Dendritic cell treated with granulocyte-macrophage colony-stimulating factor and Interleukin-4, amounts not matched to agents 40 ng/mL and 50 ng/mL, for 4 days (primary cell): ENCODE measurements at regions not wholly inside any gene's neighbourhood (a gene's known extent, or its start where the extent isn't known, plus 50 kb on each side); places are given as distances from the start of the nearest gene placed in this dataset.

ENCODE experiments used
- H3K27ac Mint-ChIP-seq: one replicate; pipeline ENCODE4 v1.8.0; 2022; ENCODE audit warnings: mild to moderate bottlenecking, mixed read lengths
- H3K27me3 Mint-ChIP-seq: one replicate; pipeline ENCODE4 v1.8.0; 2022; ENCODE audit warnings: mild to moderate bottlenecking, mixed read lengths
- H3K36me3 Mint-ChIP-seq: one replicate; pipeline ENCODE4 v1.8.0; 2022; ENCODE audit warnings: low read depth, mixed read lengths
- H3K4me1 Mint-ChIP-seq: one replicate; pipeline ENCODE4 v1.8.0; 2022; ENCODE audit warnings: low read depth, mixed read lengths
- H3K4me3 Mint-ChIP-seq: one replicate; pipeline ENCODE4 v1.8.0; 2022; ENCODE audit warnings: mild to moderate bottlenecking, moderate library complexity, mixed read lengths
- H3K9me3 Mint-ChIP-seq: one replicate; pipeline ENCODE4 v1.8.0; 2022; ENCODE audit warnings: mixed read lengths
- intact Hi-C: fragments of 100-400 bp; cut with micrococcal nuclease; formaldehyde crosslinking; loops from one replicate; pipeline ENCODE4 v1.15.0; 2022

GRCh38 chr5:125583321-125584139 is 837.1 kb upstream of the ZNF608 start:
- no peaks in the 10 kb centered on the region for H3K36me3 Mint-ChIP-seq
- H3K4me1 Mint-ChIP-seq: no peaks in the 10 kb centered on the region
- peaks cover 24% of the 10 kb centered on the region for H3K9me3 Mint-ChIP-seq
- intact Hi-C loops: no loop called here
- no peaks in the 10 kb centered on the region for H3K27me3 Mint-ChIP-seq
- H3K27ac Mint-ChIP-seq: no peak overlapping the region
- H3K4me3 Mint-ChIP-seq: no peak overlapping the region

GRCh38 chr5:125584140-125584520 is 837.7 kb upstream of the ZNF608 start:
- H3K27me3 Mint-ChIP-seq: no peaks in the 10 kb centered on the region
- intact Hi-C loops: no loop called here
- H3K36me3 Mint-ChIP-seq: no peaks in the 10 kb centered on the region
- H3K27ac Mint-ChIP-seq: no peak overlapping the region
- H3K4me3 Mint-ChIP-seq: no peak overlapping the region
- H3K9me3 Mint-ChIP-seq: peaks cover 24% of the 10 kb centered on the region
- H3K4me1 Mint-ChIP-seq: no peaks in the 10 kb centered on the region

DNA sequence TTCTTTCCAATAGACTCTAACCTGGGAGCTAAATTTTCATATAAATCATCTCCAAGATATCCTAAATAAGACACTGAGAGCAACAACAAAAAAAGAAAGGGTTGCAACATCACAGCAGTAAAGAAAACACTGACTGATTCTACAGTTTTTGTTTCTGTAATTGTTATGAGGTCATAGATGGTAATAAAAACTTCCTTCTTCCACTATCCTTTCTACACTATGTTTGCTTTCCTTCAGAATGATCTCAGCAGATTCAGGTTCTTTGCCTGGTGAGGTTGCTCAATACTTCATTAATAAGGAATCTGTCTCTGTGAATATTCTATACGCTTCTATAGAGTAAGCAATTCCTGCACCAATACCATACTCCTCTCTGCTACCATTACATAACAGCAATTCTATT is 835.6 kb upstream of the GRAMD2B start:
- H3K4me3 Mint-ChIP-seq: no peak overlapping the region
- no peaks in the 10 kb centered on the region for H3K36me3 Mint-ChIP-seq
- no peaks in the 10 kb centered on the region for H3K4me1 Mint-ChIP-seq
- no peak overlapping the region for H3K27ac Mint-ChIP-seq
- intact Hi-C loops: no loop called here
- H3K9me3 Mint-ChIP-seq: peaks cover 24% of the 10 kb centered on the region
- no peaks in the 10 kb centered on the region for H3K27me3 Mint-ChIP-seq

- Mint-ChIP-seq H3K27ac (no peak overlapping the region), H3K27me3 (no peaks in the 10 kb centered on the region), H3K4me1 (no peaks in the 10 kb centered on the region), H3K9me3 (peaks cover 3% of the 10 kb centered on the region), H3K4me3 (no peak overlapping the region), H3K36me3 (no peaks in the 10 kb centered on the region)
- intact Hi-C loops: no loop called here
Observed at GRCh38 chr5:125592856-125593255, 830.4 kb upstream of the GRAMD2B start.

GRCh38 chr5:125595095-125595494 is 828.1 kb upstream of the GRAMD2B start:
- Mint-ChIP-seq H3K4me1 (no peaks in the 10 kb centered on the region), H3K9me3 (no peaks in the 10 kb centered on the region), H3K4me3 (no peak overlapping the region), H3K27ac (no peak overlapping the region), H3K27me3 (no peaks in the 10 kb centered on the region), H3K36me3 (no peaks in the 10 kb centered on the region)
- intact Hi-C loops: no loop called here

DNA sequence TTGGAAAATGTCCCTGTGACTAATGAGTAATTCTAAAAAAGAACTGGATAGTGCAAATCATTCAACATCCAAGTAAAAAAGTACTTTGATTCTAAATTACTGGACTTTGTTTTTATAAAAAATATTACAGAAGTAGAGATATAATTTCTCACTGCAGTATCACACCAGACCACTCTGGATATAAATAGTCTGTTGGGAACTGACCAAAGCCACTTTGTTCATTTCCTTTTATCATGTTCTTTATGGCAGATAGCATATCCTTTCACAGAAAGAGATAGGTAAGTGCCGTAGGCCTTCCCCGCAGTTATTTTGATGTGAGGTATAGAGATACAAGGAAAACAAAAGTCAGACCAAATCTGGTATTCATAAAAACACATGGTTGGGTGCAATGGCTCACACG is 827.4 kb upstream of the GRAMD2B start:
- Mint-ChIP-seq H3K4me3 (no peak overlapping the region), H3K9me3 (no peaks in the 10 kb centered on the region), H3K36me3 (no peaks in the 10 kb centered on the region)

DNA sequence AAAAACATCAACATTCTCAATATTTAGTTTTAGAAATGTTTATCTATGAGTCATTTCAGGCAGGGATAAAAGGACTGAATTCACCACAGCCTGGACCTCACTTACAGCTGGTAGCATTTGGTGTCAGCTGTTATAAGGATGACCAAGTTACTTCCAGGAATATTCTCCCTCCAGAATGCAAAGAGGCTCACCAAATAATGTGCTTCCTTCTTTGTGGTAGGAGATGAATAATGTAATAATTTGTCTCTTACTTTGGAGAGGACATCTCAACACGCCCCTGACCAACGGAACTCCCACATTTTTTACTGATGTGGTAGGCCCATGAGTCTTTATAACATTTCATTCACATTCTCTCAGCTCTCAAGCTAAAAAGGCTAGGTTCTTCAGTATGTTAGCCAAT is 825.9 kb upstream of the GRAMD2B start:
- no peaks in the 10 kb centered on the region for H3K36me3 Mint-ChIP-seq
- no peak overlapping the region for H3K27ac Mint-ChIP-seq
- no peaks in the 10 kb centered on the region for H3K4me1 Mint-ChIP-seq
- H3K27me3 Mint-ChIP-seq: no peaks in the 10 kb centered on the region
- intact Hi-C loops: no loop called here
- no peak overlapping the region for H3K4me3 Mint-ChIP-seq
- no peaks in the 10 kb centered on the region for H3K9me3 Mint-ChIP-seq

More for the DNA sequence above, 827.4 kb upstream of the GRAMD2B start:
- H3K27me3 Mint-ChIP-seq: no peaks in the 10 kb centered on the region
- no peaks in the 10 kb centered on the region for H3K4me1 Mint-ChIP-seq
- H3K27ac Mint-ChIP-seq: no peak overlapping the region
- intact Hi-C loops: no loop called here

- Mint-ChIP-seq H3K9me3 (no peaks in the 10 kb centered on the region), H3K36me3 (no peaks in the 10 kb centered on the region), H3K4me3 (no peak overlapping the region), H3K27me3 (no peaks in the 10 kb centered on the region), H3K27ac (no peak overlapping the region), H3K4me1 (no peaks in the 10 kb centered on the region)
- intact Hi-C loops: no loop called here
Observed at GRCh38 chr5:125600559-125600958, 822.6 kb upstream of the GRAMD2B start.

GRCh38 chr5:125602184-125602583 is 821.0 kb upstream of the GRAMD2B start:
- H3K4me1 Mint-ChIP-seq: no peaks in the 10 kb centered on the region
- H3K9me3 Mint-ChIP-seq: no peaks in the 10 kb centered on the region
- H3K27ac Mint-ChIP-seq: no peak overlapping the region
- intact Hi-C loops: no loop called here
- H3K4me3 Mint-ChIP-seq: no peak overlapping the region
- no peaks in the 10 kb centered on the region for H3K27me3 Mint-ChIP-seq
- no peaks in the 10 kb centered on the region for H3K36me3 Mint-ChIP-seq

GRCh38 chr5:125603321-125603720 is 819.9 kb upstream of the GRAMD2B start:
- no peaks in the 10 kb centered on the region for H3K9me3 Mint-ChIP-seq
- no peaks in the 10 kb centered on the region for H3K36me3 Mint-ChIP-seq
- no peaks in the 10 kb centered on the region for H3K4me1 Mint-ChIP-seq
- intact Hi-C loops: no loop called here
- no peak overlapping the region for H3K4me3 Mint-ChIP-seq
- H3K27ac Mint-ChIP-seq: no peak overlapping the region
- no peaks in the 10 kb centered on the region for H3K27me3 Mint-ChIP-seq

GRCh38 chr5:125604104-125604503 is 819.1 kb upstream of the GRAMD2B start:
- Mint-ChIP-seq H3K27me3 (no peaks in the 10 kb centered on the region), H3K27ac (no peak overlapping the region), H3K9me3 (no peaks in the 10 kb centered on the region), H3K36me3 (no peaks in the 10 kb centered on the region), H3K4me3 (no peak overlapping the region), H3K4me1 (no peaks in the 10 kb centered on the region)
- intact Hi-C loops: no loop called here

GRCh38 chr5:125607018-125607417 is 816.2 kb upstream of the GRAMD2B start:
- H3K9me3 Mint-ChIP-seq: no peaks in the 10 kb centered on the region
- no peak overlapping the region for H3K27ac Mint-ChIP-seq
- no peaks in the 10 kb centered on the region for H3K27me3 Mint-ChIP-seq
- no peaks in the 10 kb centered on the region for H3K36me3 Mint-ChIP-seq
- H3K4me3 Mint-ChIP-seq: no peak overlapping the region
- intact Hi-C loops: no loop called here
- H3K4me1 Mint-ChIP-seq: no peaks in the 10 kb centered on the region

DNA sequence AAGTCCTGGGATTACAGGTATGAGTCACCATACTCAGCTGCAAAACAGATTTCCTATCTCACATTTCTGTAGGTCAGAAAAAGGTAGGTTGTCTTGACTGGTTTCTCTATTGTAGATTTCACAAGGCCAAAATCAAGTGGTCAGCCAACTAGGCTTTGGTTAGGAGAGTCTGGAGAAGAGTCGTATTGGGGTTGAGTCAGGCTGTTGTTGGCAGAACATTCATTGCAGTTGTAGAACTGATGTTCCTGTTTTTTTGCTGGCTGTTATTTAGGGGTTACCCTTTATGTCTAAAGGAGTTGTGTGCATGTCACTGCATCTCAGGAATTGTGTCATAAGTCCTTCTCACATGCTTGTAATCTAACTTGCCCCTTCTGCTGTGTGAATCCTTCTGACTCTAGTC is 814.2 kb upstream of the GRAMD2B start:
- Mint-ChIP-seq H3K9me3 (no peaks in the 10 kb centered on the region), H3K36me3 (no peaks in the 10 kb centered on the region), H3K27me3 (no peaks in the 10 kb centered on the region), H3K27ac (no peak overlapping the region), H3K4me1 (no peaks in the 10 kb centered on the region), H3K4me3 (no peak overlapping the region)
- intact Hi-C loops: no loop called here

DNA sequence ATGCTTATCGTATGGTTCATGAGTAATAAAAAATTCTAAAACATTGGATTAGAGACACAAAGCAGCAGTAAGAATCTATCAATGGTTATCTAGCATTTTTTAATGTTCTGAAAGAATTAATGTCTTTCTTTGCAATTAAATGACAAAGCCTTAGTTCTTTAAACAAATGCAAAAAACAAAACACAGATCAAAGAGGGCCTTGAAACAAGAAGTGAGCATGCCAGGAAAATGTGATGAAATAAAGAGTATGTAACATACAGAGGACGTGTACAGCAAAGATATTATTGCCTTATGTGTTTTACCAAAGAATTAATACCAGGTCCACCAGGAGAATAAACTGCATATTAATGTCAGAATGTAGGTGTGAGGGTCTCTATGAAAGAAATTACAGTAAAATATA is 812.3 kb upstream of the GRAMD2B start:
- H3K27ac Mint-ChIP-seq: no peak overlapping the region
- intact Hi-C loops: no loop called here
- no peaks in the 10 kb centered on the region for H3K36me3 Mint-ChIP-seq
- no peaks in the 10 kb centered on the region for H3K9me3 Mint-ChIP-seq
- H3K27me3 Mint-ChIP-seq: no peaks in the 10 kb centered on the region
- no peaks in the 10 kb centered on the region for H3K4me1 Mint-ChIP-seq
- H3K4me3 Mint-ChIP-seq: no peak overlapping the region

DNA sequence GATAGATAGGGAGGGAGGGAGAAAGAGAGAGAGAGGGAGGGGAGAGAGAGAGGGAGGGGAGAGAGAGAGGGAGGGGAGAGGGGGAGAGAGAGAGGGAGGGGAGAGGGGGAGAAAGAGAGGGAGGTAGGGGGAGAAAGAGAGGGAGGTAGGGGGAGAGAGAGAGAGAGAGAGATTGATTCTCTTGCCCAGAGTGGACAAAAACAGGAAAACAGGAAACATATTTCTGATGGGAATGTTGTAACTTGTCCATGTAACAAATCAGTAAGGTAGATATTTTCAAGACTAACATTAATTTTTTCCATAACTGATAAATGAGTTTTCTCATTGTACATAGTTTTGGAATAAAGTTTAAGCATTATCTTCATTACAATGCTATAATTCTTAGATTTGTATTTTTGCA is 811.7 kb upstream of the GRAMD2B start:
- Mint-ChIP-seq H3K4me3 (no peak overlapping the region), H3K36me3 (no peaks in the 10 kb centered on the region), H3K9me3 (no peaks in the 10 kb centered on the region), H3K4me1 (no peaks in the 10 kb centered on the region), H3K27me3 (no peaks in the 10 kb centered on the region), H3K27ac (no peak overlapping the region)
- intact Hi-C loops: no loop called here
